ENCODE measurements at regions not wholly inside any gene's neighbourhood (a gene's known extent, or its start where the extent isn't known, plus 50 kb on each side); places are given as distances from the start of the nearest gene placed in this dataset.

- Histone ChIP-seq H3K27me3 (no peaks in the 10 kb centered on the region), H3K36me3 (no peaks in the 10 kb centered on the region), H3K4me3 (no peak overlapping the region), H3K27ac (replicated peaks in 1 of 4) (no peak overlapping the region), H3K4me1 (no peaks in the 10 kb centered on the region), H3K9me3 (no peaks in the 10 kb centered on the region)
- DNase-seq (ENCODE audit: extremely low spot score) = no peak
- intact Hi-C loops (cut with DNase I) = no loop called here
- 78% methylated on average over 2 of the region's 2 CpGs for WGBS
- TF ChIP-seq POLR2AphosphoS5 (IDR thresholded peaks at IDR 0.05) (no peak), EP300 (IDR thresholded peaks at IDR 0.05) (no peak)
Measured at GRCh38 chr4:73001885-73002284, 67.6 kb downstream of the COX18 start.

DNA sequence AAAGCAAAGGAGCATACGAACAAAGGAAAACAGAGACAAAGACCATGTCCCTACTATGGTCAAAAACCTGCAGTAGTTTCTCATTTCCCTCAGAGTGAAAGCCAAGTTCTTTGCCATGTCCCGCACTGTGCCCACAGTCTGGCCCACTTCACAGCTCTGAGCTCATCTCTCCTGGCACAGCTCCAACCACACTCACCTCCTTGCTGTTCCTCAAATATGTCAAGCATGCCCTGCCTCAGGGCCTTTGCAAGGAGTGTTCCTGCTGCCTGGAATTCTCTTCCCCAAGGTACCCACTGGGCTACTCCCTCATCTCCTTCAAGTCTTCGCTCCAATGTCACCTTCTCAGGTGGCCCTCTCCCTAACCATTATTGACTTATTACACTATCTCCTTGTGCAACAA is 72.1 kb downstream of the COX18 start:
- H3K27ac ChIP-seq (replicated peaks in 1 of 4) = no peak overlapping the region
- no peaks in the 10 kb centered on the region for H3K27me3 ChIP-seq
- TF ChIP-seq POLR2AphosphoS5 (IDR thresholded peaks at IDR 0.05) = no peak
- no peak for TF ChIP-seq POLR2A (IDR thresholded peaks at IDR 0.05; ENCODE audit: low read depth)
- TF ChIP-seq EP300 (IDR thresholded peaks at IDR 0.05) = no peak
- TF ChIP-seq, protein P1, sequence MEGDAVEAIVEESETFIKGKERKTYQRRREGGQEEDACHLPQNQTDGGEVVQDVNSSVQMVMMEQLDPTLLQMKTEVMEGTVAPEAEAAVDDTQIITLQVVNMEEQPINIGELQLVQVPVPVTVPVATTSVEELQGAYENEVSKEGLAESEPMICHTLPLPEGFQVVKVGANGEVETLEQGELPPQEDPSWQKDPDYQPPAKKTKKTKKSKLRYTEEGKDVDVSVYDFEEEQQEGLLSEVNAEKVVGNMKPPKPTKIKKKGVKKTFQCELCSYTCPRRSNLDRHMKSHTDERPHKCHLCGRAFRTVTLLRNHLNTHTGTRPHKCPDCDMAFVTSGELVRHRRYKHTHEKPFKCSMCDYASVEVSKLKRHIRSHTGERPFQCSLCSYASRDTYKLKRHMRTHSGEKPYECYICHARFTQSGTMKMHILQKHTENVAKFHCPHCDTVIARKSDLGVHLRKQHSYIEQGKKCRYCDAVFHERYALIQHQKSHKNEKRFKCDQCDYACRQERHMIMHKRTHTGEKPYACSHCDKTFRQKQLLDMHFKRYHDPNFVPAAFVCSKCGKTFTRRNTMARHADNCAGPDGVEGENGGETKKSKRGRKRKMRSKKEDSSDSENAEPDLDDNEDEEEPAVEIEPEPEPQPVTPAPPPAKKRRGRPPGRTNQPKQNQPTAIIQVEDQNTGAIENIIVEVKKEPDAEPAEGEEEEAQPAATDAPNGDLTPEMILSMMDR (IDR thresholded peaks at IDR 0.05) = no peak
- no peak overlapping the region for H3K4me3 ChIP-seq
- no peaks in the 10 kb centered on the region for H3K4me1 ChIP-seq
- H3K9me3 ChIP-seq = no peaks in the 10 kb centered on the region
- no peak for DNase-seq (ENCODE audit: extremely low spot score)
- intact Hi-C loops (cut with DNase I) = no loop called here
- 86% methylated on average over 3 of the region's 3 CpGs for whole genome bisulfite sequencing
- H3K36me3 ChIP-seq = no peaks in the 10 kb centered on the region

DNA sequence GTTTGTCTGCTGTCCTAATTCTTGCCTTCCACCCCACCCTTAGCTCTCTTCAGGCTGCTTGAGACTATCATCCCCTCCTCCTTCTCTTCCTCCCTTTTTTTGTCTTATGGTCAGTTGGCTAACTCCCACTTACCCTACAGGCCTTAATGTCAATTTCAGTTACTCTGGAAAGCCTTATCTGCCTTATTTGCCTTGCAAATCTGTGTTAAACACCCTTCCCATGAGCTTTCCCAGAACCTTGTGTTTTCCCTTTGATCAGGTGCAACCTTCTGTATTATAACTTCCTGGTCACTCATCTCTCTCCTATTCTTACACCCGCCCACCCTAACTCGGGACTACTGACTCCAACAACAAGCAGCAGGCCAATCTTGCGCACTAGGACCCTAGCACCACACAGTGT is 74.8 kb downstream of the COX18 start:
- H3K36me3 ChIP-seq = no peaks in the 10 kb centered on the region
- no peak overlapping the region for H3K27ac ChIP-seq (replicated peaks in 1 of 4)
- no peak overlapping the region for H3K4me3 ChIP-seq
- TF ChIP-seq, protein P1 (IDR thresholded peaks at IDR 0.05) = no peak
- TF ChIP-seq POLR2AphosphoS5 (IDR thresholded peaks at IDR 0.05) (no peak), EP300 (IDR thresholded peaks at IDR 0.05) (no peak), POLR2A (IDR thresholded peaks at IDR 0.05; ENCODE audit: low read depth) (no peak)
- H3K4me1 ChIP-seq = no peaks in the 10 kb centered on the region
- no peaks in the 10 kb centered on the region for H3K27me3 ChIP-seq
- DNase-seq (ENCODE audit: extremely low spot score) = no peak
- H3K9me3 ChIP-seq = no peaks in the 10 kb centered on the region
- 95% methylated on average over 3 of the region's 3 CpGs for WGBS
- intact Hi-C loops (cut with DNase I) = no loop called here

DNA sequence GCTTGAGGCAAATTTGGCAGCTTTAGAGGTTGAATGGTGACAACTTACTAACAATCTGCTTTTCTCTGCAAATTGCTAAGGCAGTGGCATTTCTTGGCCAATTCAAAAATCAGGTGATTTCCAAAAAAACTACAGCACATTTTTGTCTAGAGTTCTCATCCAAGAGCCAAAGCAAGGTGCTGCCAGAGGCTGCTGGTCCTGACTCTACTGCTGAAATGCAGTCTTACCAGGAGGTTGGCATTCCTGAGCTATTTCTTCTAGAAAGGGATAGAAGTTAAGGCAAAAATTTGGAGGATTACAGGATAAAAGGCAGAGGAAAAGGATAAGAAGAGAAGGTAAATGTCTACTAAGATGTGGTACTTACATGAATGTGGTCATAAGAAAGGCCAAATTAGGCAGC is 75.6 kb downstream of the COX18 start:
- H3K27me3 ChIP-seq = no peaks in the 10 kb centered on the region
- no peak overlapping the region for H3K4me3 ChIP-seq
- intact Hi-C loops (cut with DNase I) = no loop called here
- no peaks in the 10 kb centered on the region for H3K36me3 ChIP-seq
- no peak overlapping the region for H3K27ac ChIP-seq (replicated peaks in 1 of 4)
- no peaks in the 10 kb centered on the region for H3K9me3 ChIP-seq
- H3K4me1 ChIP-seq = no peaks in the 10 kb centered on the region
- DNase-seq (ENCODE audit: extremely low spot score) = no peak
- no peak for TF ChIP-seq EP300 (IDR thresholded peaks at IDR 0.05)
- TF ChIP-seq, protein P1 (IDR thresholded peaks at IDR 0.05) = no peak
- TF ChIP-seq POLR2A (IDR thresholded peaks at IDR 0.05; ENCODE audit: low read depth) = no peak
- no peak for TF ChIP-seq POLR2AphosphoS5 (IDR thresholded peaks at IDR 0.05)

DNA sequence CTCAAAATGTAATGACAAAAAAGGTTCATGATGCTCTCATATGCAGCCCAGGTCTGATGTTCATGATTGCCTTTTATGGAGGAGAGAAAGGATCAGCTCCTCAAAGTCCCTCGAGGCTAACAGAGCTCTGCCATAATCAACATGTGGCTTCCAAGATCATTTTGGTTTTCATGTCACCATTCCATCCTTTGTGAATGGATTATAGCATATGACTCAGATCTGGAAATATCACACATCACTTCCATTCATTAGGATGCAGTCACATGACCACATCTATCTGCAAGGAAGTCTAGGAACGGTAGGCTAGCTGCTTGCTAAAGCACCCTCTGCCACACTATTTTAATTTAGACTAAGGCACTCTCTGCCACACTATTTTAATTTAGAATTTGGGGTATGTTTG is 77.6 kb downstream of the COX18 start:
- TF ChIP-seq POLR2AphosphoS5 (IDR thresholded peaks at IDR 0.05) = no peak
- TF ChIP-seq, protein P1 (IDR thresholded peaks at IDR 0.05) = no peak
- no peak for TF ChIP-seq POLR2A (IDR thresholded peaks at IDR 0.05; ENCODE audit: low read depth)
- no peak for TF ChIP-seq EP300 (IDR thresholded peaks at IDR 0.05)
- H3K4me1 ChIP-seq = no peaks in the 10 kb centered on the region
- H3K27me3 ChIP-seq = no peaks in the 10 kb centered on the region
- no peaks in the 10 kb centered on the region for H3K9me3 ChIP-seq
- H3K4me3 ChIP-seq = no peak overlapping the region
- peak; percentile 47 for DNase-seq (ENCODE audit: extremely low spot score)
- no peak overlapping the region for H3K27ac ChIP-seq (replicated peaks in 1 of 4)
- intact Hi-C loops (cut with DNase I) = no loop called here
- H3K36me3 ChIP-seq = no peaks in the 10 kb centered on the region
- WGBS = 51% methylated on average over 2 of the region's 2 CpGs

All from esophagus muscularis mucosa (tissue), 4 donors.